OCI-LY3 (cell line): ENCODE measurements at regions not wholly inside any gene's neighbourhood (a gene's known extent, or its start where the extent isn't known, plus 50 kb on each side); places are given as distances from the start of the nearest gene placed in this dataset.
"Not testable (repeated sequence)": the region's sequence is repeated elsewhere in the genome, so short reads cannot be mapped to it uniquely, and the experiment has no call there.

Experiments used
- EZH2phosphoT487 ChIP-seq: fragments of 200-600 bp; shearing (Covaris generic); IDR thresholded peaks from 2 replicates; pipeline ENCODE4 v1.6.1; 2018; ENCODE audit warnings: antibody characterized with exemption, mixed run types, low read depth
- TF ChIP-seq, protein P1 (sequence below): fragments of 200-600, 300-600 bp; sonication (generic); IDR thresholded peaks from 2 replicates; pipeline ENCODE4 v1.5.1; 2014; ENCODE audit warnings: antibody characterized with exemption, low read length, low read depth

DNA sequence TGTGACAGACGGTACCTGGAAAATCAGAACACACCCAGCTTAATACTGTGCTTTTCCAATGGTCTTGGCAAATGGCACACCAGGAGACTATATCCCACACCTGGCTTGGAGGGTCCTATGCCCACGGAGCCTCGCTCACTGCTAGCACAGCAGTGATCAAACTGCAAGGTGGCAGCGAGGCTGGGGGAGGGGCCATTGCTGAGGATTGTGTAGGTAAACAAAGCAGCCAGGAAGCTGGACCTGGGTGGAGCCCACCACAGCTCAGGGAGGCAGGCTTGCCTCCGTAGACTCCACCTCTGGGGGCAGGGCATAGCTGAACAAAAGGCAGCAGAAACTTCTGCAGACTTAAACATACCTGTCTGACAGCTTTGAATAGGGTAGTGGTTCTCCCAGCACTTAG, 498.0 kb downstream of the C12orf50 start:
- TF ChIP-seq, protein P1, sequence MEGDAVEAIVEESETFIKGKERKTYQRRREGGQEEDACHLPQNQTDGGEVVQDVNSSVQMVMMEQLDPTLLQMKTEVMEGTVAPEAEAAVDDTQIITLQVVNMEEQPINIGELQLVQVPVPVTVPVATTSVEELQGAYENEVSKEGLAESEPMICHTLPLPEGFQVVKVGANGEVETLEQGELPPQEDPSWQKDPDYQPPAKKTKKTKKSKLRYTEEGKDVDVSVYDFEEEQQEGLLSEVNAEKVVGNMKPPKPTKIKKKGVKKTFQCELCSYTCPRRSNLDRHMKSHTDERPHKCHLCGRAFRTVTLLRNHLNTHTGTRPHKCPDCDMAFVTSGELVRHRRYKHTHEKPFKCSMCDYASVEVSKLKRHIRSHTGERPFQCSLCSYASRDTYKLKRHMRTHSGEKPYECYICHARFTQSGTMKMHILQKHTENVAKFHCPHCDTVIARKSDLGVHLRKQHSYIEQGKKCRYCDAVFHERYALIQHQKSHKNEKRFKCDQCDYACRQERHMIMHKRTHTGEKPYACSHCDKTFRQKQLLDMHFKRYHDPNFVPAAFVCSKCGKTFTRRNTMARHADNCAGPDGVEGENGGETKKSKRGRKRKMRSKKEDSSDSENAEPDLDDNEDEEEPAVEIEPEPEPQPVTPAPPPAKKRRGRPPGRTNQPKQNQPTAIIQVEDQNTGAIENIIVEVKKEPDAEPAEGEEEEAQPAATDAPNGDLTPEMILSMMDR: not testable (repeated sequence)
- TF ChIP-seq EZH2phosphoT487: not testable (repeated sequence)
